Uterus (tissue), 2 donors: ENCODE measurements at regions not wholly inside any gene's neighbourhood (a gene's known extent, or its start where the extent isn't known, plus 50 kb on each side); places are given as distances from the start of the nearest gene placed in this dataset.

Source experiments
- CTCF ChIP-seq, 4 experiments: fragments of 200-600 bp in 2 of 4; fragments of 450-650 bp in 2 of 4; sonication (generic) in 2 of 4; IDR thresholded peaks; one replicate each; pipeline ENCODE4 v1.5.1; 2016 to 2019; ENCODE audit warnings: antibody characterized with exemption in 4 of 4, mild to moderate bottlenecking in 2 of 4, moderate library complexity in 1 of 4
- POLR2A ChIP-seq, 2 donors: fragments of 450-650 bp; IDR thresholded peaks; one replicate each; pipeline ENCODE4 v1.6.1; 2016; ENCODE audit warnings: antibody characterized with exemption in 2 of 2, mild to moderate bottlenecking in 1 of 2, moderate library complexity in 1 of 2

- TF ChIP-seq CTCF (IDR thresholded peaks at IDR 0.05) (no peak), POLR2A (IDR thresholded peaks at IDR 0.05) (no peak)
Measured at GRCh38 chr19:28367146-28367545, 845.8 kb downstream of the UQCRFS1 start.
